ENCODE measurements at regions not wholly inside any gene's neighbourhood (a gene's known extent, or its start where the extent isn't known, plus 50 kb on each side); places are given as distances from the start of the nearest gene placed in this dataset.

GRCh38 chr11:80346353-80347059, 905.7 kb upstream of the TENM4 start:
- no peaks in the 10 kb centered on the region for H3K4me1 ChIP-seq
- H3K4me3 ChIP-seq: no peak overlapping the region
- H3K9me3 ChIP-seq: no peaks in the 10 kb centered on the region
- no peak overlapping the region for H3K27ac ChIP-seq
- intact Hi-C loops (cut with DNase I; ENCODE audit: low total_unique reads) (no loop called here), in situ Hi-C loops (cut with MboI; ENCODE audit: low sequenced_read_pairs in 4 of 4) (no loop called here)
- no peaks in the 10 kb centered on the region for H3K27me3 ChIP-seq
- DNase-seq (no peak), ATAC-seq (no peak)
- no peaks in the 10 kb centered on the region for H3K36me3 ChIP-seq
- TF ChIP-seq POLR2A (IDR thresholded peaks at IDR 0.05): no peak
- TF ChIP-seq, protein P1, sequence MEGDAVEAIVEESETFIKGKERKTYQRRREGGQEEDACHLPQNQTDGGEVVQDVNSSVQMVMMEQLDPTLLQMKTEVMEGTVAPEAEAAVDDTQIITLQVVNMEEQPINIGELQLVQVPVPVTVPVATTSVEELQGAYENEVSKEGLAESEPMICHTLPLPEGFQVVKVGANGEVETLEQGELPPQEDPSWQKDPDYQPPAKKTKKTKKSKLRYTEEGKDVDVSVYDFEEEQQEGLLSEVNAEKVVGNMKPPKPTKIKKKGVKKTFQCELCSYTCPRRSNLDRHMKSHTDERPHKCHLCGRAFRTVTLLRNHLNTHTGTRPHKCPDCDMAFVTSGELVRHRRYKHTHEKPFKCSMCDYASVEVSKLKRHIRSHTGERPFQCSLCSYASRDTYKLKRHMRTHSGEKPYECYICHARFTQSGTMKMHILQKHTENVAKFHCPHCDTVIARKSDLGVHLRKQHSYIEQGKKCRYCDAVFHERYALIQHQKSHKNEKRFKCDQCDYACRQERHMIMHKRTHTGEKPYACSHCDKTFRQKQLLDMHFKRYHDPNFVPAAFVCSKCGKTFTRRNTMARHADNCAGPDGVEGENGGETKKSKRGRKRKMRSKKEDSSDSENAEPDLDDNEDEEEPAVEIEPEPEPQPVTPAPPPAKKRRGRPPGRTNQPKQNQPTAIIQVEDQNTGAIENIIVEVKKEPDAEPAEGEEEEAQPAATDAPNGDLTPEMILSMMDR (IDR thresholded peaks at IDR 0.05 in 4 of 5, conservative IDR thresholded peaks at IDR 0.05 in 1 of 5): no peak

- Histone ChIP-seq H3K4me1 (no peaks in the 10 kb centered on the region), H3K4me3 (no peak overlapping the region), H3K9me3 (no peaks in the 10 kb centered on the region), H3K36me3 (no peaks in the 10 kb centered on the region), H3K27ac (no peak overlapping the region), H3K27me3 (no peaks in the 10 kb centered on the region)
- in situ Hi-C loops (cut with MboI; ENCODE audit: low sequenced_read_pairs in 4 of 4): no loop called here
- intact Hi-C loops (cut with DNase I; ENCODE audit: low total_unique reads): no loop called here
- no peak for DNase-seq
- no peak for ATAC-seq
- TF ChIP-seq, protein P1 (IDR thresholded peaks at IDR 0.05 in 4 of 5, conservative IDR thresholded peaks at IDR 0.05 in 1 of 5): no peak
- TF ChIP-seq POLR2A (IDR thresholded peaks at IDR 0.05): no peak
Measured at GRCh38 chr11:80343436-80343835, 902.6 kb upstream of the TENM4 start.

- H3K4me3 ChIP-seq: no peak overlapping the region
- no peak for DNase-seq
- no peak overlapping the region for H3K27ac ChIP-seq
- ATAC-seq: no peak
- H3K4me1 ChIP-seq: no peaks in the 10 kb centered on the region
- H3K27me3 ChIP-seq: no peaks in the 10 kb centered on the region
- in situ Hi-C loops (cut with MboI; ENCODE audit: low sequenced_read_pairs in 4 of 4): no loop called here
- intact Hi-C loops (cut with DNase I; ENCODE audit: low total_unique reads): no loop called here
- no peaks in the 10 kb centered on the region for H3K9me3 ChIP-seq
- no peak for TF ChIP-seq POLR2A (IDR thresholded peaks at IDR 0.05)
- TF ChIP-seq, protein P1 (IDR thresholded peaks at IDR 0.05 in 4 of 5, conservative IDR thresholded peaks at IDR 0.05 in 1 of 5): no peak
- H3K36me3 ChIP-seq: no peaks in the 10 kb centered on the region
Measured at GRCh38 chr11:80338231-80338630, 897.4 kb upstream of the TENM4 start.

- DNase-seq (no peak), ATAC-seq (no peak)
- Histone ChIP-seq H3K36me3 (no peaks in the 10 kb centered on the region), H3K9me3 (no peaks in the 10 kb centered on the region), H3K4me3 (no peak overlapping the region), H3K27ac (no peak overlapping the region), H3K4me1 (no peaks in the 10 kb centered on the region), H3K27me3 (no peaks in the 10 kb centered on the region)
- intact Hi-C loops (cut with DNase I; ENCODE audit: low total_unique reads) (no loop called here), in situ Hi-C loops (cut with MboI; ENCODE audit: low sequenced_read_pairs in 4 of 4) (no loop called here)
- TF ChIP-seq, protein P1 (IDR thresholded peaks at IDR 0.05 in 4 of 5, conservative IDR thresholded peaks at IDR 0.05 in 1 of 5): no peak
- no peak for TF ChIP-seq POLR2A (IDR thresholded peaks at IDR 0.05)
Measured at GRCh38 chr11:80331694-80332093, 890.9 kb upstream of the TENM4 start.

GRCh38 chr11:80330264-80330663, 889.4 kb upstream of the TENM4 start:
- no peak for TF ChIP-seq POLR2A (IDR thresholded peaks at IDR 0.05)
- TF ChIP-seq, protein P1 (IDR thresholded peaks at IDR 0.05 in 4 of 5, conservative IDR thresholded peaks at IDR 0.05 in 1 of 5): no peak
- no peak for DNase-seq
- no peaks in the 10 kb centered on the region for H3K4me1 ChIP-seq
- intact Hi-C loops (cut with DNase I; ENCODE audit: low total_unique reads): no loop called here
- ATAC-seq: no peak
- H3K4me3 ChIP-seq: no peak overlapping the region
- no peaks in the 10 kb centered on the region for H3K27me3 ChIP-seq
- H3K9me3 ChIP-seq: no peaks in the 10 kb centered on the region
- in situ Hi-C loops (cut with MboI; ENCODE audit: low sequenced_read_pairs in 4 of 4): no loop called here
- H3K36me3 ChIP-seq: no peaks in the 10 kb centered on the region
- no peak overlapping the region for H3K27ac ChIP-seq

All from gastrocnemius medialis (tissue), 4 donors.